ENCODE measurements at regions not wholly inside any gene's neighbourhood (a gene's known extent, or its start where the extent isn't known, plus 50 kb on each side); places are given as distances from the start of the nearest gene placed in this dataset.
"Not testable (repeated sequence)": the region's sequence is repeated elsewhere in the genome, so short reads cannot be mapped to it uniquely, and the experiment has no call there.

DNA sequence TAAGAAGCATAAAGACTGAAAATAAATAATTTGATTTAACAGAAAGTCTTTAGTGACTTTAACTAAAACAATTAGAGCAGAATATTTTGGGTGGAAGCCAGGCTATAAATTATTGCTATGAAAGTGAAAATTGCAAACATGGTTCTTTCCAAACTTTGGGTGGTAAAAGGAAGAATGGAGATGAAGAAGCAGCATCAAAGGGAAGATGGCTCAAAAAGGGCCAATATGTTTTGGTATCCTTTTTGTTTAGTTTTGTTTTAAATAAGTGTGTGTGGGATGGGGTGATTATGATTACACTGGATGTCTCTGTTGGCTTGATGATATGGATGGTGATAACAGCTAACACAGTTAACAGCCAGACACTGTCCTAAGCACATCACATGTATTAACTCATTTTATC is 153.7 kb downstream of the CYB561 start:
- peaks cover 0 to 16% (median 0%) of the 10 kb centered on the region in 3 donors for H3K36me3 ChIP-seq
- H3K4me3 ChIP-seq: no peak overlapping the region
- H3K9me3 ChIP-seq: peaks cover 0 to 10% (median 0%) of the 10 kb centered on the region in 3 donors
- no peak overlapping the region for H3K27ac ChIP-seq
- TF ChIP-seq, protein P1, sequence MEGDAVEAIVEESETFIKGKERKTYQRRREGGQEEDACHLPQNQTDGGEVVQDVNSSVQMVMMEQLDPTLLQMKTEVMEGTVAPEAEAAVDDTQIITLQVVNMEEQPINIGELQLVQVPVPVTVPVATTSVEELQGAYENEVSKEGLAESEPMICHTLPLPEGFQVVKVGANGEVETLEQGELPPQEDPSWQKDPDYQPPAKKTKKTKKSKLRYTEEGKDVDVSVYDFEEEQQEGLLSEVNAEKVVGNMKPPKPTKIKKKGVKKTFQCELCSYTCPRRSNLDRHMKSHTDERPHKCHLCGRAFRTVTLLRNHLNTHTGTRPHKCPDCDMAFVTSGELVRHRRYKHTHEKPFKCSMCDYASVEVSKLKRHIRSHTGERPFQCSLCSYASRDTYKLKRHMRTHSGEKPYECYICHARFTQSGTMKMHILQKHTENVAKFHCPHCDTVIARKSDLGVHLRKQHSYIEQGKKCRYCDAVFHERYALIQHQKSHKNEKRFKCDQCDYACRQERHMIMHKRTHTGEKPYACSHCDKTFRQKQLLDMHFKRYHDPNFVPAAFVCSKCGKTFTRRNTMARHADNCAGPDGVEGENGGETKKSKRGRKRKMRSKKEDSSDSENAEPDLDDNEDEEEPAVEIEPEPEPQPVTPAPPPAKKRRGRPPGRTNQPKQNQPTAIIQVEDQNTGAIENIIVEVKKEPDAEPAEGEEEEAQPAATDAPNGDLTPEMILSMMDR (IDR thresholded peaks at IDR 0.05): no peak
- TF ChIP-seq POLR2A (IDR thresholded peaks at IDR 0.05): no peak
- H3K27me3 ChIP-seq: no peaks in the 10 kb centered on the region
- intact Hi-C loops (cut with DNase I): no loop called here
- H3K4me1 ChIP-seq: no peaks in the 10 kb centered on the region
- DNase-seq: no peak

DNA sequence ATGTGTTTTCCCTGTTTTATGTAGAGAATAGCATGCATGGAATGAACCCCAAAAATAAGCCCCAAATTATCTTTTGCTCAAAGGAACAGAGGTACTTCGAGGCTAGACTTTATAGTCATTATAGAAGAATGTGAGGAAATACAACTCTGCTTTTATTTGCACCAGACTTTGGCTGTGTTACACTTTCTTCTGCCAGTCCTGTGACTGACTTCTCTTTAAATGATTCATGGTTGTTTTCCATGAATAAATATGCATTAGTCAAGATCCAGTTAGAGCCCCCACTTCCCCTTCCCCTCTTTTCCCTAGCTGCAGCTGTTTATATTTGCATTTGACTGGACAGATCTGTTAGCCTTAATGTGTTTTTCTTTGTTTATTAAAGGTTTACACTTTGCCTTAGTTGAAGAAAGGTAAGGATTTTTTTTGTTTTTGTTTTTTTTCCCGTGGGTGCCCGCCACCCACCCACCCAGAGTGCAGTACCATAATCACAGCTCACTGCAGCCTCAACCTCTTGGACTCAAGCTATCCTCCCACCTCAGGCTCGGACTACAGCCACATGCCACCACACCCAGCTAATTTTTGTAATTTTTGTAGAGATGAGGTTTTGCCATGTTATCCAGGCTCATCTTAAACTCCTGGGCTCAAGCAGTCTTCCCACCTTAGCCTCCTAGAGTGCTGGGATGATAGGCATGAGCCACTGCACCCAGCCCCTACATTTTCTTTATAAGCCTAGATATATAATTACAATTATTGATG is 152.6 kb downstream of the CYB561 start:
- no peak overlapping the region for H3K27ac ChIP-seq
- no peak for DNase-seq
- TF ChIP-seq POLR2A (IDR thresholded peaks at IDR 0.05): no peak
- TF ChIP-seq, protein P1 (IDR thresholded peaks at IDR 0.05): no peak
- peaks cover 0 to 12% (median 0%) of the 10 kb centered on the region in 3 donors for H3K36me3 ChIP-seq
- H3K4me3 ChIP-seq: no peak overlapping the region
- no peaks in the 10 kb centered on the region for H3K27me3 ChIP-seq
- intact Hi-C loops (cut with DNase I): no loop called here
- H3K9me3 ChIP-seq: peaks cover 0 to 10% (median 0%) of the 10 kb centered on the region in 3 donors
- 51 to 53% methylated on average over 4 of the region's 4 CpGs for WGBS, 2 donors
- no peaks in the 10 kb centered on the region for H3K4me1 ChIP-seq

DNA sequence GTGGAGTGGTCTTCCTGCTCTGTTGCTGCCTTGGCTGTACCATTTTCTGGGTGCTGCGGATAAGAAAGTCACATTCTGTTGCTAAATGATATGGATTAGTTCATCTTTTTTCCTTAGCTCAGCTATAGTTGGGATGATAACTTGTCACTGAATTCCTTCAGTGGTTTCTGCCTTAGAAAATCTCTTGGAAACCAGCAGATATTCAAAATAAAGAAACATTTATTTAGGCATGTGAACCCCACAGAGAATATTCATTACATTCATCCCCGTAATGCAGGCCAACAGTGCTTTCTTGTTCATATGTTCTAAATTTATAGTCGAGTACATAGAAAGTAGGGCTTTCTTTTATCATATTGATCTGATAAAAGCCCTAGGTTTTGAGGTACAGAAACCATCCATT is 151.3 kb downstream of the CYB561 start:
- H3K9me3 ChIP-seq: peaks cover 0 to 10% (median 0%) of the 10 kb centered on the region in 3 donors
- peaks cover 0 to 12% (median 0%) of the 10 kb centered on the region in 3 donors for H3K36me3 ChIP-seq
- H3K27ac ChIP-seq: no peak overlapping the region
- DNase-seq: no peak
- 86 to 98% methylated on average over 3 of the region's 3 CpGs for WGBS, 2 donors
- H3K4me1 ChIP-seq: no peaks in the 10 kb centered on the region
- H3K27me3 ChIP-seq: no peaks in the 10 kb centered on the region
- intact Hi-C loops (cut with DNase I): no loop called here
- TF ChIP-seq, protein P1 (IDR thresholded peaks at IDR 0.05): no peak
- no peak for TF ChIP-seq POLR2A (IDR thresholded peaks at IDR 0.05)
- H3K4me3 ChIP-seq: no peak overlapping the region

DNA sequence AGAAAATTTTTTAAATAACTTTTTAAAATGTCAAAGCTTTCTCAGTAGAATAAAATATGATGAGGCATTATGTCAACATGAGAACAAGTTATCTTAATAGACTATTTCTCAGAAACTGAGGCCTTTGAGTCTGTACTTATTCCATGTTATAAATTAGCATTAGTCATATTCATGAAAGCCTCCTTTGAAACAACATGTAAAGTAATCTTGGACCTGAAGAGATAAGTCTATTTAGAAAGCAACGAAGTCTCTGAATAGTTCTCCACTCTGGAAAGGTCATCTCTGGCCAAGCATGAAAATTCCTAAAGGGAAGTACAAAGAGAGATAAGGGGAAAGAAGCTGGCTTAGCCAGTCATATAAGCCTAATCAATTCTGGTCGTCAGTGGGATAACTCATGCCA is 150.8 kb downstream of the CYB561 start:
- no peak overlapping the region for H3K4me3 ChIP-seq
- no peak for TF ChIP-seq POLR2A (IDR thresholded peaks at IDR 0.05)
- TF ChIP-seq, protein P1 (IDR thresholded peaks at IDR 0.05): no peak
- H3K4me1 ChIP-seq: no peaks in the 10 kb centered on the region
- DNase-seq: no peak
- H3K27ac ChIP-seq: no peak overlapping the region
- no peaks in the 10 kb centered on the region for H3K27me3 ChIP-seq
- intact Hi-C loops (cut with DNase I): no loop called here
- WGBS, 2 donors: 53 to 62% methylated on average over 2 of the region's 2 CpGs
- H3K36me3 ChIP-seq: peaks cover 0 to 12% (median 0%) of the 10 kb centered on the region in 3 donors
- peaks cover 0 to 10% (median 0%) of the 10 kb centered on the region in 3 donors for H3K9me3 ChIP-seq

DNA sequence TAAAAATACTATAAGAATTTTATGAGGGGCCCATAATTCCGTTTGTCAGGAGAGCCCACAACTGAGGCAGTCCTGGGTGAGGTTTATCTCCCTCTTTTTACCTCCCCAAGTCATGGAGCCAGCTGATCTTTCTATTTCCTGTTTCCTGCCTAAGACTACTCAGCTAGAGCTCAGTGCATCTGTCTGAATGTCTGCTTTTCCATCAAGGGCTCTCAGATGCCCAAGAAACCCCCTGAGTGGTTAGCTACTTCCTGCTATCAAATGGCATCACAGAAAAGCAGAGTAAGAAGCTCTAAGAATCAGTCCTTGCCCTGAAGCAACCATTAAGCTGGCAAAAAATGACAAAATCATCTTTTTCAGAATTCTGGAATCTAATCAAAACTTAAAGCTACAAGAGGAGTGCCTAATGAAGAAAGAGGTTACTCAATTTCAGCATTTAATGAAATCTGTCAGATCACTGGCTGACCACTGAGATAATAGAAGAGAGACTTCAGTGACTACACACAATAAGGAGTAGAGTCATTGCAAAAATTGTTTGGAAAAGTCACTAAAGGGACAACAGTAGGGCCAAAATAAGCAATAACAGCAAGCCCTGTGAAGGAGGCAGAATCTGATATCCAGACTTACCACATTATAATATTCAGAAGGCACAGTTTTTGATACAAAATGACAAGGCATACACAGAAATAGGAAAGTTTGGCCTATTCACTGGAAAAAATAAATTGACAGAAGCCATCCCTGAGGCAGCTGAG is 150.1 kb downstream of the CYB561 start:
- DNase-seq: no peak

DNA sequence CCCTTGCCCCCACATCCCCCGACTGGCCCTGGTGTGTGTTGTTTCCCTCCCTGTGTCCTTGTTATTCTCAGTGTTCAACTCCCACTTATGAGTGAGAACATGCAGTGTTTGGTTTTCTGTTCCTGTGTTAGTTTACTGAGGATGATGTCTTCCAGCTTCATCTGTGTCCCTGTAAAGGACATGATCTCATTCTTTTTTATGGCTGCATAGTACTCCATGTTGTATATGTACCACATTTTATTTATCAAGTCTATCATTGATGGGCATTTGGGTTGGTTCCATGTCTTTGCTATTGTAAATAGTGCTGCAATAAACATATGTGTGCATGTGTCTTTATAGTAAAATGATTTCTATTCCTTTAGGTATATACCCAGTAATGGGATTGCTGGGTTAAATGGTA is 147.2 kb downstream of the CYB561 start:
- 87 to 93% methylated on average over 1 of the region's 1 CpG for WGBS, 2 donors
- H3K4me1 ChIP-seq; H3K27ac ChIP-seq; H3K4me3 ChIP-seq; DNase-seq; intact Hi-C loops (cut with DNase I); H3K9me3 ChIP-seq; H3K27me3 ChIP-seq: not testable (repeated sequence)
- H3K36me3 ChIP-seq: peaks cover 0 to 12% (median 0%) of the 10 kb centered on the region in 3 donors

More for the DNA sequence above, 150.1 kb downstream of the CYB561 start:
- no peaks in the 10 kb centered on the region for H3K4me1 ChIP-seq
- no peaks in the 10 kb centered on the region for H3K27me3 ChIP-seq
- TF ChIP-seq POLR2A (IDR thresholded peaks at IDR 0.05): no peak
- TF ChIP-seq, protein P1 (IDR thresholded peaks at IDR 0.05): no peak
- peaks cover 0 to 10% (median 0%) of the 10 kb centered on the region in 3 donors for H3K9me3 ChIP-seq
- intact Hi-C loops (cut with DNase I): no loop called here
- no peak overlapping the region for H3K4me3 ChIP-seq
- 65 to 79% methylated on average over 1 of the region's 1 CpG for WGBS, 2 donors
- peaks cover 0 to 12% (median 0%) of the 10 kb centered on the region in 3 donors for H3K36me3 ChIP-seq
- no peak overlapping the region for H3K27ac ChIP-seq
